ENCODE measurements at regions not wholly inside any gene's neighbourhood (a gene's known extent, or its start where the extent isn't known, plus 50 kb on each side); places are given as distances from the start of the nearest gene placed in this dataset.

DNA sequence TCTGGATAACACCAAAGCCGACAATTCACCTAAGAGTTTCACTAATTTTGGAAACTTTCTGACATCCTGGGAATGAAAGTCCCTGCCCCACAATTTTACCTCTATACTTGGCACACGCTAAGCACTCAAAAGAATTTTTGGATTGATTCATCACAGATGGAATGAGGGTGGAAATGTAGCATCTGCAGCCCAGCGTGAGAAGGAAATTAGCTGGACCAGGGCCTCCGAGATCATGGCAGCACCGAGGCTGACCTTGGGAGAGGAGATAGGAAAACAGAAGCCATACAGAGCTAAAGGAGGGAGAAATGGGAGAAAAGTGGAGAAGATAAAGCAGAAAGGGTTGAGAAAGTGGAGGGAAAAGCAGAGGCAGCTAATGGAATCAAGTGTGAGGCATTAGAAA is 606.6 kb upstream of the DPP6 start:
- TF ChIP-seq, protein P1, sequence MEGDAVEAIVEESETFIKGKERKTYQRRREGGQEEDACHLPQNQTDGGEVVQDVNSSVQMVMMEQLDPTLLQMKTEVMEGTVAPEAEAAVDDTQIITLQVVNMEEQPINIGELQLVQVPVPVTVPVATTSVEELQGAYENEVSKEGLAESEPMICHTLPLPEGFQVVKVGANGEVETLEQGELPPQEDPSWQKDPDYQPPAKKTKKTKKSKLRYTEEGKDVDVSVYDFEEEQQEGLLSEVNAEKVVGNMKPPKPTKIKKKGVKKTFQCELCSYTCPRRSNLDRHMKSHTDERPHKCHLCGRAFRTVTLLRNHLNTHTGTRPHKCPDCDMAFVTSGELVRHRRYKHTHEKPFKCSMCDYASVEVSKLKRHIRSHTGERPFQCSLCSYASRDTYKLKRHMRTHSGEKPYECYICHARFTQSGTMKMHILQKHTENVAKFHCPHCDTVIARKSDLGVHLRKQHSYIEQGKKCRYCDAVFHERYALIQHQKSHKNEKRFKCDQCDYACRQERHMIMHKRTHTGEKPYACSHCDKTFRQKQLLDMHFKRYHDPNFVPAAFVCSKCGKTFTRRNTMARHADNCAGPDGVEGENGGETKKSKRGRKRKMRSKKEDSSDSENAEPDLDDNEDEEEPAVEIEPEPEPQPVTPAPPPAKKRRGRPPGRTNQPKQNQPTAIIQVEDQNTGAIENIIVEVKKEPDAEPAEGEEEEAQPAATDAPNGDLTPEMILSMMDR (IDR thresholded peaks at IDR 0.05; ENCODE audit: unreplicated experiment): no peak
- no peaks in the 10 kb centered on the region for H3K4me1 Mint-ChIP-seq (ENCODE audit: insufficient read depth, unreplicated experiment)
- POLR2A ChIA-PET: no interaction called here
- H3K27me3 Mint-ChIP-seq (ENCODE audit: insufficient read depth, unreplicated experiment): no peaks in the 10 kb centered on the region
- intact Hi-C loops (cut with micrococcal nuclease): no loop called here
- CTCF ChIA-PET: interaction anchor here (0.6 kb wide), 1 partner anchor 39 kb away, joined by 3 read pairs; no protein-coding TSS in a partner anchor
- no peak for DNase-seq (ENCODE audit: unreplicated experiment)
- no peak overlapping the region for H3K4me3 Mint-ChIP-seq (ENCODE audit: unreplicated experiment)
- no peaks in the 10 kb centered on the region for H3K36me3 Mint-ChIP-seq (ENCODE audit: insufficient read depth, unreplicated experiment)
- H3K27ac Mint-ChIP-seq (ENCODE audit: low read depth, unreplicated experiment): no peak overlapping the region
- BruUV-seq (replicated peaks): no TSS peak
- H3K9me3 Mint-ChIP-seq (ENCODE audit: unreplicated experiment): peaks cover 11% of the 10 kb centered on the region

DNA sequence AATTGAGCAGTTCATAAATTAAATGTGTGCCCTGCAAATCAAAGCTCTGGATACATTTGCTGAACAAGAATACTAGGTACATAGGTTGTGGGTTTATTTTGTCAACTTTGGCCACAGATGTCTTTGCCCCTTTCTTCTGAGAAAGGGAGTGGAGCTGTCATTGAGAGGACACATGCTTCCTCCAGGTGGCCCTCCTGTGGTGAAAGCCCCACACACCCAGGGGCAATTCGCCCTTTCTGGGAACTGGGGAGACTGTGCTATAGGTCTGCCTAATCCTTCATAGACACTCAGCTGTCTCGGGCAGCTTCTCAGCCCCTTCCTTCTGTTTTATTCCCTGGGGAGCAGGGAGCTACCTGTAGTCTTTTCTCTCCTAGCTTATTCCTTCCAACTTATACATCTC is 605.7 kb upstream of the DPP6 start:
- ChIA-PET POLR2A (no interaction called here), CTCF (no interaction called here)
- Mint-ChIP-seq H3K27me3 (ENCODE audit: insufficient read depth, unreplicated experiment) (no peaks in the 10 kb centered on the region), H3K9me3 (ENCODE audit: unreplicated experiment) (peaks cover 8% of the 10 kb centered on the region), H3K36me3 (ENCODE audit: insufficient read depth, unreplicated experiment) (no peaks in the 10 kb centered on the region), H3K4me1 (ENCODE audit: insufficient read depth, unreplicated experiment) (no peaks in the 10 kb centered on the region), H3K27ac (ENCODE audit: low read depth, unreplicated experiment) (no peak overlapping the region), H3K4me3 (ENCODE audit: unreplicated experiment) (no peak overlapping the region)
- no TSS peak for BruUV-seq (replicated peaks)
- no peak for DNase-seq (ENCODE audit: unreplicated experiment)
- TF ChIP-seq, protein P1 (IDR thresholded peaks at IDR 0.05; ENCODE audit: unreplicated experiment): no peak
- intact Hi-C loops (cut with micrococcal nuclease): no loop called here

DNA sequence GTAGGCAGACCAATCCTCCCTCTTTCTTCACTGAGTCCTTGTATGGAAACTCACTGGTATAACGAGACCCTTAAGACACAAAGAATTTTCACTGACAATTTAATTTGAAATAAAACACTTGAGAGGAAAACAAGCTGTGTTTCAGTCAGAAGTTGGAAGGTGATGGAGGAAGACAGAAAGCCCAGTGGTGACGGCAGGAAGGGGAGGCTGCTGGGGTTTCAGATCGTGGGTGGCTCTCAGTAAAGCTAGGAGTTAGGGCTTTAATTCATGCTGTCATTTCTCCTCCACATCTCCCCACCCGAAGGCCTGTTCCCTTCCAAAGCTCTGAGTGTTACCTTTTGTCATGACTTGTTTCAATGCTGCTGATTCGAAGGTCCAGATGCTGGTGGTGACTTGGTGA is 605.2 kb upstream of the DPP6 start:
- Mint-ChIP-seq H3K27me3 (ENCODE audit: insufficient read depth, unreplicated experiment) (no peaks in the 10 kb centered on the region), H3K9me3 (ENCODE audit: unreplicated experiment) (peaks cover 8% of the 10 kb centered on the region), H3K36me3 (ENCODE audit: insufficient read depth, unreplicated experiment) (no peaks in the 10 kb centered on the region), H3K27ac (ENCODE audit: low read depth, unreplicated experiment) (no peak overlapping the region), H3K4me1 (ENCODE audit: insufficient read depth, unreplicated experiment) (no peaks in the 10 kb centered on the region), H3K4me3 (ENCODE audit: unreplicated experiment) (no peak overlapping the region)
- no TSS peak for BruUV-seq (replicated peaks)
- POLR2A ChIA-PET: no interaction called here
- TF ChIP-seq, protein P1 (IDR thresholded peaks at IDR 0.05; ENCODE audit: unreplicated experiment): no peak
- CTCF ChIA-PET: no interaction called here
- intact Hi-C loops (cut with micrococcal nuclease): no loop called here
- DNase-seq (ENCODE audit: unreplicated experiment): no peak

GRCh38 chr7:153452661-153453060 is 599.5 kb upstream of the DPP6 start:
- DNase-seq (ENCODE audit: unreplicated experiment): no peak
- POLR2A ChIA-PET: no interaction called here
- no peak overlapping the region for H3K27ac Mint-ChIP-seq (ENCODE audit: low read depth, unreplicated experiment)
- no peak overlapping the region for H3K4me3 Mint-ChIP-seq (ENCODE audit: unreplicated experiment)
- H3K4me1 Mint-ChIP-seq (ENCODE audit: insufficient read depth, unreplicated experiment): peaks cover 3% of the 10 kb centered on the region
- intact Hi-C loops (cut with micrococcal nuclease): no loop called here
- H3K36me3 Mint-ChIP-seq (ENCODE audit: insufficient read depth, unreplicated experiment): no peaks in the 10 kb centered on the region
- no peaks in the 10 kb centered on the region for H3K27me3 Mint-ChIP-seq (ENCODE audit: insufficient read depth, unreplicated experiment)
- no TSS peak for BruUV-seq (replicated peaks)
- TF ChIP-seq, protein P1 (IDR thresholded peaks at IDR 0.05; ENCODE audit: unreplicated experiment): no peak
- peaks cover 24% of the 10 kb centered on the region for H3K9me3 Mint-ChIP-seq (ENCODE audit: unreplicated experiment)
- CTCF ChIA-PET: interaction anchor here (0.6 kb wide), 1 partner anchor 528 kb away, joined by 3 read pairs; no protein-coding TSS in a partner anchor
